GM12878 (cell line): ENCODE measurements at regions not wholly inside any gene's neighbourhood (a gene's known extent, or its start where the extent isn't known, plus 50 kb on each side); places are given as distances from the start of the nearest gene placed in this dataset.

Source experiments
- ATAC-seq: fragments of 200-7000 bp; cut with Tn5 transposase; 3 replicates; pipeline ENCODE4 v1.9.1; 2020; ENCODE audit warnings: mild to moderate bottlenecking, moderate library complexity
- BruUV-seq: library from RNA; stranded (reverse); fragments of 400-500 nt; replicated peaks from 2 replicates; lab custom pipeline; 2021; lab: Mats Ljungman, UMichigan
- CTCF ChIA-PET: fragments of 300-600 bp; sonication (Branson Sonifier 250); formaldehyde crosslinking; extraction: SDS; loops from one replicate; lab custom pipeline; 2021; ENCODE audit warnings: inconsistent platforms; lab: Yijun Ruan, JAX
- POLR2A ChIA-PET: fragments of 350-600 bp; formaldehyde crosslinking; extraction: SDS; loops from one replicate; lab custom pipeline; 2021; ENCODE audit warnings: inconsistent platforms; lab: Charles Lee
- RAD21 ChIA-PET: fragments of 300-600 bp; sonication (Branson Sonifier 250); formaldehyde crosslinking; loops from one replicate; lab custom pipeline; 2023; ENCODE audit warnings: antibody characterized with exemption; ENCODE audit not compliant: unreplicated experiment; lab: Charles Lee
- SMC1A ChIA-PET: fragments of 300-600 bp; sonication (Branson Sonifier 250); formaldehyde crosslinking; loops from one replicate; lab custom pipeline; 2023; ENCODE audit not compliant: unreplicated experiment, uncharacterized antibody; lab: Charles Lee
- DNase-seq: peaks from one replicate; pipeline ENCODE4 v3.0.0-alpha.2; 2011; ENCODE audit warnings: low read depth, low spot score
- FAIRE-seq: peaks from 3 replicates; lab custom pipeline; 2011; peaks lifted over from hg19 to GRCh38; lab: Jason Lieb, UNC
- H2AFZ ChIP-seq: 2 replicates; pipeline ENCODE4 v1.6.0; 2011; ENCODE audit warnings: low read depth, low read length, control low read depth; ENCODE audit not compliant: control insufficient read depth
- H3K27ac ChIP-seq: 2 replicates; pipeline ENCODE4 v1.5.1; 2011; ENCODE audit warnings: control low read depth; ENCODE audit not compliant: control insufficient read depth, insufficient read depth
- H3K27me3 ChIP-seq, 2 experiments: replicated peaks in 1 of 2; 2 replicates each; pipeline versions ENCODE4 v1.6.0 to v1.6.1; 2011; ENCODE audit warnings: low read length in 1 of 2; ENCODE audit not compliant: control insufficient read depth in 2 of 2, insufficient read depth in 2 of 2
- H3K36me3 ChIP-seq, 2 experiments: 2 replicates each; pipeline ENCODE4 v1.5.1; 2011; ENCODE audit warnings: low read length in 1 of 2; ENCODE audit not compliant: control insufficient read depth in 2 of 2, insufficient read depth in 2 of 2
- H3K4me1 ChIP-seq: 2 replicates; pipeline ENCODE4 v1.6.1; 2011; ENCODE audit warnings: mild to moderate bottlenecking, low read length, moderate library complexity, mixed read lengths; ENCODE audit not compliant: control insufficient read depth, insufficient read depth
- H3K4me2 ChIP-seq: 2 replicates; pipeline ENCODE4 v1.6.0; 2011; ENCODE audit warnings: control low read depth; ENCODE audit not compliant: control insufficient read depth, insufficient read depth
- H3K4me3 ChIP-seq: fragments of 200-600 bp; sonication (generic); 2 replicates; pipeline ENCODE4 v1.5.1; 2016
- H3K79me2 ChIP-seq: 2 replicates; pipeline ENCODE4 v1.6.0; 2011; ENCODE audit warnings: low read length; ENCODE audit not compliant: control insufficient read depth, insufficient read depth
- H3K9ac ChIP-seq: 2 replicates; pipeline ENCODE4 v1.8.0; 2011; ENCODE audit warnings: low read length, control low read depth, mixed read lengths; ENCODE audit not compliant: control insufficient read depth, insufficient read depth
- H3K9me3 ChIP-seq: replicated peaks from 3 replicates; pipeline ENCODE4 v1.5.1; 2011; ENCODE audit warnings: mild to moderate bottlenecking, low read length; ENCODE audit not compliant: control insufficient read depth, insufficient read depth
- H4K20me1 ChIP-seq: 2 replicates; pipeline ENCODE4 v1.6.0; 2011; ENCODE audit not compliant: control insufficient read depth, insufficient read depth
- ATF7 ChIP-seq: fragments of 450-650 bp; IDR thresholded peaks from 2 replicates; pipeline ENCODE4 v1.6.1; 2016; ENCODE audit warnings: low read depth, mild to moderate bottlenecking
- CBX5 ChIP-seq: sonication (generic); IDR thresholded peaks from 2 replicates; pipeline ENCODE4 v1.6.1; 2016; ENCODE audit warnings: low read depth, moderate library complexity, mild to moderate bottlenecking, inconsistent platforms
- DPF2 ChIP-seq: fragments of 450-650 bp; IDR thresholded peaks from 2 replicates; pipeline ENCODE4 v1.6.1; 2017; ENCODE audit warnings: mild to moderate bottlenecking
- HDGF ChIP-seq: fragments of 450-650 bp; IDR thresholded peaks from 2 replicates; pipeline ENCODE4 v1.6.1; 2016; ENCODE audit warnings: antibody characterized with exemption
- NFXL1 ChIP-seq: fragments of 450-650 bp; IDR thresholded peaks from 2 replicates; pipeline ENCODE4 v1.6.1; 2017; ENCODE audit warnings: antibody characterized with exemption, mild to moderate bottlenecking, borderline replicate concordance
- PBX3 ChIP-seq: IDR thresholded peaks from 2 replicates; pipeline ENCODE4 v1.6.1; 2011; ENCODE audit warnings: mild to moderate bottlenecking, low read depth, low read length, moderate library complexity; ENCODE audit not compliant: insufficient replicate concordance
- SUPT20H ChIP-seq: IDR thresholded peaks from 2 replicates; pipeline ENCODE4 v1.6.1; 2011; ENCODE audit warnings: low read depth, mild to moderate bottlenecking, low read length, moderate library complexity, borderline replicate concordance; ENCODE audit not compliant: control insufficient read depth
- TCF7 ChIP-seq: IDR thresholded peaks from 2 replicates; pipeline ENCODE4 v1.6.1; 2014; ENCODE audit warnings: antibody characterized with exemption, borderline replicate concordance
- WRNIP1 ChIP-seq: IDR thresholded peaks from 2 replicates; pipeline ENCODE4 v1.6.1; 2011; ENCODE audit warnings: low read depth, low read length, improper control_type of control experiment, borderline replicate concordance
- ZSCAN29 ChIP-seq: fragments of 450-650 bp; IDR thresholded peaks from 2 replicates; pipeline ENCODE4 v1.6.1; 2017; ENCODE audit warnings: mild to moderate bottlenecking, moderate library complexity
- WGBS: methylation state at CpG from one replicate; pipeline ENCODE4 v1.1.6; 2016; ENCODE audit warnings: low lambda C conversion rate; ENCODE audit not compliant: insufficient replicate concordance, insufficient coverage; ENCODE audit errors: missing lambda C conversion rate; 5-methylcytosine and 5-hydroxymethylcytosine counted together
- in situ Hi-C: fragments of 300-500 bp; cut with MboI; formaldehyde crosslinking; loops from 9 replicates; pipeline ENCODE4 v1.14.3; 2018; ENCODE audit warnings: mixed read lengths
- intact Hi-C: fragments of 100-400 bp; cut with micrococcal nuclease; formaldehyde crosslinking; loops from one replicate; pipeline ENCODE4 v1.14.2; 2022; ENCODE audit not compliant: unreplicated experiment

GRCh38 chr14:101073598-101073965 is 170.1 kb upstream of the RTL1 start (continued):
- no peak for TF ChIP-seq TCF7

GRCh38 chr14:101074196-101075024 is 170.9 kb upstream of the RTL1 start:
- SMC1A ChIA-PET, result no interaction called here
- H3K9me3 ChIP-seq, result no peaks in the 10 kb centered on the region
- TF ChIP-seq ATF7 (no peak), ZSCAN29 (no peak), NFXL1 (no peak), DPF2 (no peak), PBX3 (no peak), SUPT20H (no peak), WRNIP1 (no peak), CBX5 (no peak), HDGF (no peak)
- CTCF ChIA-PET, result no interaction called here
- no peak overlapping the region for H3K4me3 ChIP-seq
- H3K27ac ChIP-seq, result no peak overlapping the region
- ATAC-seq, result no peak
- RAD21 ChIA-PET, result no interaction called here
- no peak overlapping the region for H2AFZ ChIP-seq
- H4K20me1 ChIP-seq, result no peaks in the 10 kb centered on the region
- no peaks in the 10 kb centered on the region for H3K27me3 ChIP-seq
- no peaks in the 10 kb centered on the region for H3K36me3 ChIP-seq
- H3K9ac ChIP-seq, result no peak overlapping the region
- 4% methylated on average over 13 of the region's 13 CpGs for WGBS
- no peaks in the 10 kb centered on the region for H3K4me1 ChIP-seq
- BruUV-seq, result no TSS peak
- in situ Hi-C loops (no loop called here), intact Hi-C loops (no loop called here)
- POLR2A ChIA-PET, result no interaction called here
- DNase-seq, result no peak
- H3K79me2 ChIP-seq, result no peaks in the 10 kb centered on the region
- no peak for FAIRE-seq
- no peak overlapping the region for H3K4me2 ChIP-seq
